HCEC 1CT (cell line): ENCODE measurements at regions not wholly inside any gene's neighbourhood (a gene's known extent, or its start where the extent isn't known, plus 50 kb on each side); places are given as distances from the start of the nearest gene placed in this dataset.

Experiments
- DNase-seq: peaks from one replicate; pipeline ENCODE4 v3.0.0-alpha.2; 2017

- no peak for DNase-seq
Observed at GRCh38 chr2:54360055-54360792, 95.9 kb upstream of the SPTBN1 start.

- DNase-seq, result no peak
Observed at GRCh38 chr2:54364409-54364808, 91.7 kb upstream of the SPTBN1 start.

- DNase-seq, result no peak
Observed at GRCh38 chr2:54365661-54366060, 90.5 kb upstream of the SPTBN1 start.

GRCh38 chr2:54366487-54367280 lies 89.4 kb upstream of the SPTBN1 start:
- DNase-seq, result peak; percentile 62

- no peak for DNase-seq
Observed at GRCh38 chr2:54370405-54371104, 85.6 kb upstream of the SPTBN1 start.

GRCh38 chr2:54371460-54372065 lies 84.6 kb upstream of the SPTBN1 start:
- DNase-seq, result no peak

- DNase-seq, result no peak
Observed at GRCh38 chr2:54372361-54372760, 83.8 kb upstream of the SPTBN1 start.

- DNase-seq, result no peak
Observed at GRCh38 chr2:54373855-54374254, 82.3 kb upstream of the SPTBN1 start.

- no peak for DNase-seq
Observed at GRCh38 chr2:54374591-54375364, 81.3 kb upstream of the SPTBN1 start.

- no peak for DNase-seq
Observed at GRCh38 chr2:54377451-54377850, 78.7 kb upstream of the SPTBN1 start.

- DNase-seq, result no peak
Observed at GRCh38 chr2:54377901-54378493, 78.1 kb upstream of the SPTBN1 start.

- DNase-seq, result no peak
Observed at GRCh38 chr2:54380670-54381069, 75.5 kb upstream of the SPTBN1 start.

- no peak for DNase-seq
Observed at GRCh38 chr2:54381293-54381692, 74.8 kb upstream of the SPTBN1 start.

- DNase-seq, result no peak
Observed at GRCh38 chr2:54382601-54383000, 73.5 kb upstream of the SPTBN1 start.

GRCh38 chr2:54384301-54385203 lies 71.6 kb upstream of the SPTBN1 start:
- no peak for DNase-seq

GRCh38 chr2:54385271-54385670 lies 70.9 kb upstream of the SPTBN1 start:
- no peak for DNase-seq

- DNase-seq, result no peak
Observed at GRCh38 chr2:54386585-54386984, 69.5 kb upstream of the SPTBN1 start.

- no peak for DNase-seq
Observed at GRCh38 chr2:54387059-54387991, 68.8 kb upstream of the SPTBN1 start.

GRCh38 chr2:54388076-54388475 lies 68.1 kb upstream of the SPTBN1 start:
- DNase-seq, result no peak
